ENCODE measurements at regions not wholly inside any gene's neighbourhood (a gene's known extent, or its start where the extent isn't known, plus 50 kb on each side); places are given as distances from the start of the nearest gene placed in this dataset.

DNA sequence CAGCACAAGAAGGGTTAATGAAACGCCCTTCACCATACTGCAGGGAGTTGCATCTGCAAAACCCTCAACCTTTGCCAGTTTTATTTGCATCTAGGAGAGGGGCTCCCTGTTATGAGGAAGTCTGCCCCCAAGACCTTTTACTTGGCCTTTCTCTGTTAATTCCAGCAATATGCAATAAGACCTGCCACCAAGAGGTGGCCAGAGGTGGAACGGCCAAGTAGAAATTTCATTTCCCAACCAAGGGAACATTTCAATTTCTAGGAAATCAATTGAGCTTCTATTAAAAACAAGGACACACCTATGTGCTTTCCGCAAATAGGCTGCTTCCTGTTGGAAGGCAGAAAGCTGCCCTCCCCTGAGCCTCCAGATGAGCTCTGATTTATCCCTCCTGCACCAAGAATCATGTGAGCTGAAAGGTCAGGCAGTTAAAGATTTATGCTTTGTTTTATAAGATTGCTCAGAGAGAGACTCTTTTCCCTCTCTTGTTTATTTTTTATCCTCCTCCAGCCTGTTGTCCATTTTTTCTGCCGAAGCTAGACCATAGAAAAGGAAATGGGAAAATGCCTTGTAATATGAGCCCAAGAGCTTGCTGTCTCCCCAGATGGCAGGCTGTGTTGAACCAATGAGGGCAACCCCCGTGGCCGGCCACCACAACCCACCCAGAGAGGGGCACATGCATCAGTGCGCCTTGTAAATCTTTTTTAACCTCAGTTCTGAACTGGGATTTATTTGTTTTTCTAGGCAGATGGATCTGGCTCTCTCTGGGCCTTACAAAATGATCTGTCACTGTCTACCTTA lies 572.8 kb downstream of the TLE1 start:
- no peak for TF ChIP-seq POLR2AphosphoS5 (IDR thresholded peaks at IDR 0.05; ENCODE audit: low read depth, low read length)
- TF ChIP-seq TAF1 (IDR thresholded peaks at IDR 0.05; ENCODE audit: borderline replicate concordance, insufficient read depth, low read length), result no peak
- no peak for TF ChIP-seq FOXP2 (optimal IDR thresholded peaks at IDR 0.05; ENCODE audit: borderline replicate concordance, extremely low read depth, extremely low read length, insufficient read depth)
- TF ChIP-seq, protein P1, sequence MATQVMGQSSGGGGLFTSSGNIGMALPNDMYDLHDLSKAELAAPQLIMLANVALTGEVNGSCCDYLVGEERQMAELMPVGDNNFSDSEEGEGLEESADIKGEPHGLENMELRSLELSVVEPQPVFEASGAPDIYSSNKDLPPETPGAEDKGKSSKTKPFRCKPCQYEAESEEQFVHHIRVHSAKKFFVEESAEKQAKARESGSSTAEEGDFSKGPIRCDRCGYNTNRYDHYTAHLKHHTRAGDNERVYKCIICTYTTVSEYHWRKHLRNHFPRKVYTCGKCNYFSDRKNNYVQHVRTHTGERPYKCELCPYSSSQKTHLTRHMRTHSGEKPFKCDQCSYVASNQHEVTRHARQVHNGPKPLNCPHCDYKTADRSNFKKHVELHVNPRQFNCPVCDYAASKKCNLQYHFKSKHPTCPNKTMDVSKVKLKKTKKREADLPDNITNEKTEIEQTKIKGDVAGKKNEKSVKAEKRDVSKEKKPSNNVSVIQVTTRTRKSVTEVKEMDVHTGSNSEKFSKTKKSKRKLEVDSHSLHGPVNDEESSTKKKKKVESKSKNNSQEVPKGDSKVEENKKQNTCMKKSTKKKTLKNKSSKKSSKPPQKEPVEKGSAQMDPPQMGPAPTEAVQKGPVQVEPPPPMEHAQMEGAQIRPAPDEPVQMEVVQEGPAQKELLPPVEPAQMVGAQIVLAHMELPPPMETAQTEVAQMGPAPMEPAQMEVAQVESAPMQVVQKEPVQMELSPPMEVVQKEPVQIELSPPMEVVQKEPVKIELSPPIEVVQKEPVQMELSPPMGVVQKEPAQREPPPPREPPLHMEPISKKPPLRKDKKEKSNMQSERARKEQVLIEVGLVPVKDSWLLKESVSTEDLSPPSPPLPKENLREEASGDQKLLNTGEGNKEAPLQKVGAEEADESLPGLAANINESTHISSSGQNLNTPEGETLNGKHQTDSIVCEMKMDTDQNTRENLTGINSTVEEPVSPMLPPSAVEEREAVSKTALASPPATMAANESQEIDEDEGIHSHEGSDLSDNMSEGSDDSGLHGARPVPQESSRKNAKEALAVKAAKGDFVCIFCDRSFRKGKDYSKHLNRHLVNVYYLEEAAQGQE (IDR thresholded peaks at IDR 0.05; ENCODE audit: insufficient read depth in 1 of 2, low read depth in 2 of 2, low read length in 2 of 2), result no peak
- TF ChIP-seq SIN3A (IDR thresholded peaks at IDR 0.05; ENCODE audit: borderline replicate concordance, insufficient read depth, low read length), result no peak

DNA sequence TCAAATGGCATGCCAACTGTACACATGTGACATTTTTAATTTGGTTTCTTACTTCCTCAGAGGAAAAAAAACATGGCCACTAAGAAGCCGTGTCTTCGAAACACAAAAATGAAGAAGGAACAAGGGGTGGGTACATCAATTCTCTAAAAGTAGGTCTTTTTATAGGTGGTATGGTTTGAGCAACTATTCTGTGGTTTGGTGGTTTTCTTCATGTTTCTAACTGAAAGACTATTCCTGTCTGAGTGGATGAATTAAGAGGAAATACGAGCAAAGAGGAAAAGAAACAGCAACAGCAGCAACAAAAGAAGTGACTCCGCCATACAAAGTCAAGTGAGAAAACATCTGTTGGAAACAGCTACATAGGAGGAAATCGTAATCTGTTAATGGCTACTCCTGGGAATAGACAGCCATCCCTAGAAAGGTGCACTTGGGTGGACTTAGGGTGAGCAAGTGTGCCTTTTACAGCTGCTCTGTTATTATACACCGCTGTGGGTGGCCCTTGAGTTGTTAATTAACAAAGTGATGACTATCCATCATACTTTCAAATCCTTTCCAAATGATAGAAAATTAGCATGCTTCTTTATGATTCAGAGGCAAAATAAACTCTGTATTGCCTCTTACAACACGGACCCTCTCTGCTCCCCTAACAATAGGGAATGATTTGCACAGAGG lies 575.8 kb downstream of the TLE1 start:
- TF ChIP-seq, protein P1 (IDR thresholded peaks at IDR 0.05; ENCODE audit: insufficient read depth in 1 of 2, low read depth in 2 of 2, low read length in 2 of 2), result no peak
- TF ChIP-seq FOXP2 (optimal IDR thresholded peaks at IDR 0.05; ENCODE audit: borderline replicate concordance, extremely low read depth, extremely low read length, insufficient read depth) (no peak), SIN3A (IDR thresholded peaks at IDR 0.05; ENCODE audit: borderline replicate concordance, insufficient read depth, low read length) (no peak), TAF1 (IDR thresholded peaks at IDR 0.05; ENCODE audit: borderline replicate concordance, insufficient read depth, low read length) (no peak), POLR2AphosphoS5 (IDR thresholded peaks at IDR 0.05; ENCODE audit: low read depth, low read length) (no peak)

DNA sequence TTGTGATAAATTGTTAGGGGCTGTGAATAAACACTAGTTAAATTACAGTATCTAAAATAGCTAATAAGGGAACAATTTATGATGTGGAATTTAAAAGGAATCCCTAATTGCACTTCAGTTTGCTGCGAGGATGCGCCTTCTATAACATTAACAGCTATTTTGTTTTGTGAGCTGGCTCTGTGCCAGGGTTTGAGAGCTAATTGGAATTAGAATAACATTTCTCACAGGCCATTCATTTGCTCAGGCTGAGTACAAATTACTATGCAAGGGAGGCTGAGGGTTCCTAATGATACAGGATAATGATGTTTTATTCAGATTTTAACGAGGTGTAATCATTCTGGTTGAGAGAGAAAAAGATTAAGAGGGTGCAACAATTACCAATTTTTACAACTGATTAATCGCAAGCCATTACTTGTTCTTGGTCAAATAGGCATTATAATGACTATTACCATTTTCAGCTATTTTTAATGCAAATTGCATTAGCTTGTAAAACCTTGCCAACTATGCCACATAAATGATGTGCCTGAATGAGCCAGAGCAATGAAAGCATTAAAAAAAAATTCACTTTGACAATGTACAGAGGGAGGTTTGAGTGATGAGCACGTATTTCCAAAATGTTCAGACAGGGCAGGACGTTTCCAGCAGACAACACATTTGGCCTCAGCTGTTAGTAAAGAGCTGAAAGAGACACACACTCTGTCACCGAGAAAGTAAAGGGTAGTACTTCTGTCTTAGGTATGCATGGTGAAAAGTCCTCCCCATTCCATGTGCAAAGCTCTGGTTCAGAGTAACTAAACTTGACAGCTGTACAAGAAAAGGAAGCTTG lies 576.5 kb downstream of the TLE1 start:
- TF ChIP-seq SIN3A (IDR thresholded peaks at IDR 0.05; ENCODE audit: borderline replicate concordance, insufficient read depth, low read length) (no peak), TAF1 (IDR thresholded peaks at IDR 0.05; ENCODE audit: borderline replicate concordance, insufficient read depth, low read length) (no peak), POLR2AphosphoS5 (IDR thresholded peaks at IDR 0.05; ENCODE audit: low read depth, low read length) (no peak)

DNA sequence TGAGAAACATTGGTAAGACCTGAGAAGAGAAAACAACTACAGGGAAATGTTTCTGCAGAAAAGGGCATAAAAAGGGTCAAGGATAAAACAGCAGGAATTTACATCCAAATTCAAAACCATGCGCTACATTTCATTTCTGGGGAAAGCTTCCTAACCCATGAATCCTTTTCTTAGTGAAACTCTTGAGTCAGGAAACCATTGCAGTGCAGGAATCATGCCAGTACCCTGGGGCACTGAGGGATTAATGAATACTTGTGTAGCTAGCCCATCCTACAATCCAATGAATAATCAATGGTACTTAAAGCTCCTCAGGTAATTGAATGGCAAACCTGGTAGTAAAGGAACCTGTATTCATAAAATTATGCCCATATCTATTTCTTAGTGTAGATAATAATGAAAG lies 580.5 kb downstream of the TLE1 start:
- TF ChIP-seq FOXP2 (optimal IDR thresholded peaks at IDR 0.05; ENCODE audit: borderline replicate concordance, extremely low read depth, extremely low read length, insufficient read depth) (no peak), POLR2AphosphoS5 (IDR thresholded peaks at IDR 0.05; ENCODE audit: low read depth, low read length) (no peak), TAF1 (IDR thresholded peaks at IDR 0.05; ENCODE audit: borderline replicate concordance, insufficient read depth, low read length) (no peak), SIN3A (IDR thresholded peaks at IDR 0.05; ENCODE audit: borderline replicate concordance, insufficient read depth, low read length) (no peak)
- TF ChIP-seq, protein P1 (IDR thresholded peaks at IDR 0.05; ENCODE audit: insufficient read depth in 1 of 2, low read depth in 2 of 2, low read length in 2 of 2), result no peak

DNA sequence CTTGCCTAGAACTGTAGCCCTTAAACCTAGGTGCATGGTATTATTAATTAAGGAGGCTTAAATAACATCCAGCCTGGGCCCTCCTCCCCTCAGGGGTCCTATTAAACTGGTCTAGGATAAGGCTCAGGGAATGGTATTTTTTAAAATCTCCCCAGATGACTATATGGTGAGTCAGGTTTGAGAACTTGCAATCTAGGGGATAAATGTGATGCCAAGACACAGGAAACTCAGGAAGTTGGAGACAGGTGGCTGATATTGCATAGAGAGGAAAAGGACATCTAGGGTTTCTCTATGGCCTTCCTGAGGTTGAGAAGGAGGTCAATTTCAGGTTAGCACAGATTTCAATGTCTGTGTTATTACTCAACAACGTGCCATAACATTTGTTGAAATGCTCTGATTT lies 581.0 kb downstream of the TLE1 start:
- TF ChIP-seq FOXP2 (optimal IDR thresholded peaks at IDR 0.05; ENCODE audit: borderline replicate concordance, extremely low read depth, extremely low read length, insufficient read depth) (no peak), TAF1 (IDR thresholded peaks at IDR 0.05; ENCODE audit: borderline replicate concordance, insufficient read depth, low read length) (no peak), SIN3A (IDR thresholded peaks at IDR 0.05; ENCODE audit: borderline replicate concordance, insufficient read depth, low read length) (no peak), POLR2AphosphoS5 (IDR thresholded peaks at IDR 0.05; ENCODE audit: low read depth, low read length) (no peak)
- TF ChIP-seq, protein P1 (IDR thresholded peaks at IDR 0.05; ENCODE audit: insufficient read depth in 1 of 2, low read depth in 2 of 2, low read length in 2 of 2), result no peak
